ENCODE measurements at regions not wholly inside any gene's neighbourhood (a gene's known extent, or its start where the extent isn't known, plus 50 kb on each side); places are given as distances from the start of the nearest gene placed in this dataset.

GRCh38 chr5:87110721-87111120, 157.0 kb upstream of the RASA1 start:
- no peak for TF ChIP-seq CTCF (IDR thresholded peaks at IDR 0.05)
- TF ChIP-seq POLR2AphosphoS5 (IDR thresholded peaks at IDR 0.05) = no peak

Measured in esophagus muscularis mucosa (tissue), 3 donors.